ENCODE measurements at regions not wholly inside any gene's neighbourhood (a gene's known extent, or its start where the extent isn't known, plus 50 kb on each side); places are given as distances from the start of the nearest gene placed in this dataset.

GRCh38 chr11:113613619-113614018 is 92.5 kb downstream of the TMPRSS5 start (continued):
- TF ChIP-seq CHD7 (IDR thresholded peaks at IDR 0.05; ENCODE audit: insufficient replicate concordance, low read length): no peak
- TF ChIP-seq POLR2A (IDR thresholded peaks at IDR 0.05; ENCODE audit: control extremely low read depth in 1 of 2, low read depth in 2 of 2, low read length in 2 of 2): no peak
- TF ChIP-seq BACH1 (IDR thresholded peaks at IDR 0.05; ENCODE audit: low read length): no peak
- TF ChIP-seq SIN3A (conservative IDR thresholded peaks at IDR 0.05 in 1 of 2, IDR thresholded peaks at IDR 0.05 in 1 of 2; ENCODE audit: low read depth in 1 of 2, low read length in 2 of 2): no peak
- no peak for TF ChIP-seq SUZ12 (IDR thresholded peaks at IDR 0.05; ENCODE audit: low read length)
- TF ChIP-seq POU5F1 (IDR thresholded peaks at IDR 0.05; ENCODE audit: low read depth, low read length): no peak
- TF ChIP-seq SIX5 (IDR thresholded peaks at IDR 0.05; ENCODE audit: low read depth, low read length): no peak
- no peak for TF ChIP-seq NRF1 (IDR thresholded peaks at IDR 0.05; ENCODE audit: low read depth, low read length)

All from H1 (cell line).